ENCODE measurements at regions not wholly inside any gene's neighbourhood (a gene's known extent, or its start where the extent isn't known, plus 50 kb on each side); places are given as distances from the start of the nearest gene placed in this dataset.

- no peak overlapping the region for H3K4me3 ChIP-seq (ENCODE audit: low read depth, low read length)
- TF ChIP-seq, protein P1, sequence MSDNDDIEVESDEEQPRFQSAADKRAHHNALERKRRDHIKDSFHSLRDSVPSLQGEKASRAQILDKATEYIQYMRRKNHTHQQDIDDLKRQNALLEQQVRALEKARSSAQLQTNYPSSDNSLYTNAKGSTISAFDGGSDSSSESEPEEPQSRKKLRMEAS (IDR thresholded peaks at IDR 0.05; ENCODE audit: low read depth, low read length), result no peak
- TF ChIP-seq CTCF (IDR thresholded peaks at IDR 0.05; ENCODE audit: low read depth, low read length), result no peak
- no peak for TF ChIP-seq MYC (IDR thresholded peaks at IDR 0.05; ENCODE audit: low read depth, low read length)
- TF ChIP-seq POLR2A (IDR thresholded peaks at IDR 0.05; ENCODE audit: extremely low read depth, insufficient read length), result no peak
- no peak for DNase-seq (ENCODE audit: low read depth)
Observed at GRCh38 chr10:4532976-4533375, 293.0 kb upstream of the AKR1E2 start.

DNA sequence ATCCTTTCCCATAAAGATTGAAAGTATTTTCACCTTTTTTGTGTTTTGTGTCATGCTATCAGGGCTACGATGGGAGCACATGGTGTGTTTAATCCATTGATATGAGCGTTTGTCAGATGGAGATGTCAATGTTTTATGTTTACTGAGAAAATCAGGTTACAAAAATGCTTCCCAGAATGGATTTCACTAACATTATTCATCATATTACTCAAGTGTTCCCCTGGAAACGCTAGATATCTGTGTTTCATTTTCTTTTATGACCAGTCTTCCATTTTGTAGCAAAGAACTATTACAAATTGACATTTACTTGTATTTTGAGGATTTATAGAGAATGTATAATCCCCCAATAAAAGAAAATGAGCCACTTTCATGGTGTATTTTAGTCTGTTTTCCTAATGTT, 293.5 kb upstream of the AKR1E2 start:
- no peak for DNase-seq (ENCODE audit: low read depth)
- no peak overlapping the region for H3K4me3 ChIP-seq (ENCODE audit: low read depth, low read length)
- TF ChIP-seq, protein P1 (IDR thresholded peaks at IDR 0.05; ENCODE audit: low read depth, low read length), result no peak
- TF ChIP-seq MYC (IDR thresholded peaks at IDR 0.05; ENCODE audit: low read depth, low read length) (no peak), POLR2A (IDR thresholded peaks at IDR 0.05; ENCODE audit: extremely low read depth, insufficient read length) (no peak), CTCF (IDR thresholded peaks at IDR 0.05; ENCODE audit: low read depth, low read length) (no peak)

DNA sequence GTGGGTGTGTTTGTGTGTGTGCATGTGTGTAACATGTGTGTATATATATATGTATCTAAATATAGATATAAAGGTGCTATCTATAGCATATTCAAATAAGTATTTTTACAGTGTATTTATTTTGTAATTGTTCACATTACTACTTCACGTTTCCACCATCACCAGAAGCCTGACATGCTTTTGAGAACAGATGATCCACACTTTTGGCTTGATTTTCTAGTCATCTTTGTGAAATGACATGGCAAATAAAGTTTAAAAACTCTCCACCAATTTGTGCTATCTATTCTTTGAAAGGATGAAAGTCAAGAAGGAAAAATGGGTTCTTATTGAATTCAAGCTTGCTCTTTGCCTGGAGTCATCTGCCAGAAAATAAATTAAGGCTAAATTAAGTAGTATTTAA, 294.0 kb upstream of the AKR1E2 start:
- no peak for TF ChIP-seq CTCF (IDR thresholded peaks at IDR 0.05; ENCODE audit: low read depth, low read length)
- no peak for TF ChIP-seq MYC (IDR thresholded peaks at IDR 0.05; ENCODE audit: low read depth, low read length)
- TF ChIP-seq POLR2A (IDR thresholded peaks at IDR 0.05; ENCODE audit: extremely low read depth, insufficient read length), result no peak
- TF ChIP-seq, protein P1 (IDR thresholded peaks at IDR 0.05; ENCODE audit: low read depth, low read length), result no peak
- DNase-seq (ENCODE audit: low read depth), result no peak
- no peak overlapping the region for H3K4me3 ChIP-seq (ENCODE audit: low read depth, low read length)

- TF ChIP-seq CTCF (IDR thresholded peaks at IDR 0.05; ENCODE audit: low read depth, low read length) (no peak), POLR2A (IDR thresholded peaks at IDR 0.05; ENCODE audit: extremely low read depth, insufficient read length) (no peak), MYC (IDR thresholded peaks at IDR 0.05; ENCODE audit: low read depth, low read length) (no peak)
- TF ChIP-seq, protein P1 (IDR thresholded peaks at IDR 0.05; ENCODE audit: low read depth, low read length), result no peak
- no peak for DNase-seq (ENCODE audit: low read depth)
- H3K4me3 ChIP-seq (ENCODE audit: low read depth, low read length), result no peak overlapping the region
Observed at GRCh38 chr10:4529266-4529665, 296.7 kb upstream of the AKR1E2 start.

DNA sequence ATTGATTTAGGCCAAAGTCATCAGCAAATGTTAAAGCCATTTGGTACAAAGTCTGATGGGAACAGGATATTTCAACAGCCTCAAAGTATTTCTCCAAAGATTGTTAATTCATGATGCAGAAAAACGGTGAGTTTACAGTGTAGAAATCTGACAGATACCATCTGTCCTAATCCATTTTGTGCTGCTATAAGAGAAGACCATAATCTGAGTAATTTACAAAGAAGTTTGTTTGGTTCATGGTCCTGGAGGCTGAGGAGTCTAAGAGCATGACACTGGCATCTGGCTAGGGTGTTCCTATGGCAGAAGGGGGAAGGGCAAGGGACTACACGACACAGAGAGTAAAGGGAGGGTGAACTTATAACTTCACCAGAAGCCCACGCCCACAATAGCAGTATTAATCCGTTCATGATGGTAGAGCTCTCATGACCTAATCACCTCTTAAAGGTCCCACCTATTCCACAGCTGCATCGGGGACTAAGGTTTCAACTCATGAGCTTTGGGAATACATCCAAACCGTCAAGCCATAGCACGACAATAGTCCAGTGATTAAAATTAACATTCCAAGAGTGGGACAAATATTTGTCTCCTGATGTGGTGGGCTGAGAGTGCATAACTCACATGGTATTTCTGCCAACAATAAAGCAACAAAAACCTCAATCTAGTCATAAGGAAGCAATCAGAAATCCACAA, 298.6 kb upstream of the AKR1E2 start:
- H3K4me3 ChIP-seq (ENCODE audit: low read depth, low read length), result no peak overlapping the region
- TF ChIP-seq, protein P1 (IDR thresholded peaks at IDR 0.05; ENCODE audit: low read depth, low read length), result no peak
- TF ChIP-seq MYC (IDR thresholded peaks at IDR 0.05; ENCODE audit: low read depth, low read length) (no peak), POLR2A (IDR thresholded peaks at IDR 0.05; ENCODE audit: extremely low read depth, insufficient read length) (no peak), CTCF (IDR thresholded peaks at IDR 0.05; ENCODE audit: low read depth, low read length) (no peak)
- no peak for DNase-seq (ENCODE audit: low read depth)

Measured in NB4 (cell line).